Stomach (tissue), 4 donors: ENCODE measurements at regions not wholly inside any gene's neighbourhood (a gene's known extent, or its start where the extent isn't known, plus 50 kb on each side); places are given as distances from the start of the nearest gene placed in this dataset.

Source experiments
- CTCF ChIP-seq, 7 experiments: fragments of 450-650 bp in 4 of 7; fragments of 200-600 bp in 3 of 7; sonication (generic) in 3 of 7; IDR thresholded peaks; one replicate each; pipeline ENCODE4 v1.5.1; 2016 to 2019; ENCODE audit warnings: antibody characterized with exemption in 7 of 7, control low read depth in 2 of 7, mild to moderate bottlenecking in 1 of 7
- POLR2AphosphoS5 ChIP-seq, 3 donors: sonication (generic); formaldehyde crosslinking; IDR thresholded peaks; one replicate each; pipeline ENCODE4 v1.6.1; 2016; ENCODE audit warnings: antibody characterized with exemption in 3 of 3

GRCh38 chr14:28116716-28117115, 649.9 kb upstream of the FOXG1 start:
- TF ChIP-seq CTCF (IDR thresholded peaks at IDR 0.05) (no peak), POLR2AphosphoS5 (IDR thresholded peaks at IDR 0.05) (no peak)
